HUDEP-2 (cell line): ENCODE measurements at regions not wholly inside any gene's neighbourhood (a gene's known extent, or its start where the extent isn't known, plus 50 kb on each side); places are given as distances from the start of the nearest gene placed in this dataset.
A peak's percentile ranks its signal among the peaks of the same experiment; 100 is the strongest.

Source experiments
- DNase-seq, 76 experiments: peaks; one replicate each; lab custom pipeline; 2025; ENCODE audit not compliant: unreplicated experiment in 76 of 76; lab: John Stamatoyannopoulos, UW

- no peak for DNase-seq
These were observed 191.9 kb upstream of the LINGO1 start for GRCh38 chr15:77824361-77825251.

- DNase-seq: no peak
These were observed 191.0 kb upstream of the LINGO1 start for GRCh38 chr15:77823736-77824135.

GRCh38 chr15:77822631-77823230, 190.0 kb upstream of the LINGO1 start:
- DNase-seq: no peak

GRCh38 chr15:77821959-77822256, 189.2 kb upstream of the LINGO1 start:
- DNase-seq: no peak

GRCh38 chr15:77821188-77821958, 188.7 kb upstream of the LINGO1 start:
- DNase-seq: peak in 48 of 76 experiments; percentile 3 to 64 (median 32)

GRCh38 chr15:77819851-77820728, 187.4 kb upstream of the LINGO1 start:
- peak in 20 of 76 experiments; percentile 3 to 35 (median 14) for DNase-seq

GRCh38 chr15:77819048-77819850, 186.5 kb upstream of the LINGO1 start:
- DNase-seq: no peak

- DNase-seq: no peak
These were observed 185.9 kb upstream of the LINGO1 start for GRCh38 chr15:77818484-77819047.

- no peak for DNase-seq
These were observed 184.7 kb upstream of the LINGO1 start for GRCh38 chr15:77817434-77817833.

- no peak for DNase-seq
These were observed 184.3 kb upstream of the LINGO1 start for GRCh38 chr15:77816983-77817382.

- DNase-seq: no peak
These were observed 182.3 kb upstream of the LINGO1 start for GRCh38 chr15:77815015-77815414.

- DNase-seq: no peak
These were observed 180.0 kb upstream of the LINGO1 start for GRCh38 chr15:77812664-77813063.

GRCh38 chr15:77811270-77811669, 178.6 kb upstream of the LINGO1 start:
- no peak for DNase-seq

- DNase-seq: no peak
These were observed 177.4 kb upstream of the LINGO1 start for GRCh38 chr15:77810130-77810571.

GRCh38 chr15:77808581-77809177, 176.0 kb upstream of the LINGO1 start:
- no peak for DNase-seq

GRCh38 chr15:77808075-77808474, 175.4 kb upstream of the LINGO1 start:
- DNase-seq: no peak

- no peak for DNase-seq
These were observed 174.9 kb upstream of the LINGO1 start for GRCh38 chr15:77807611-77808010.

- no peak for DNase-seq
These were observed 174.4 kb upstream of the LINGO1 start for GRCh38 chr15:77807115-77807514.

GRCh38 chr15:77804210-77804609, 171.5 kb upstream of the LINGO1 start:
- DNase-seq: peak in 2 of 76 experiments; percentile 6 to 16
